Stimulated activated effector memory CD8-positive, alpha-beta T cell treated with anti-CD3 and anti-CD28 coated beads, Interleukin-12 subunit alpha, Interleukin-12 subunit beta, amount 100 ng/mL, for 72 hours (primary cell): ENCODE measurements at regions not wholly inside any gene's neighbourhood (a gene's known extent, or its start where the extent isn't known, plus 50 kb on each side); places are given as distances from the start of the nearest gene placed in this dataset.

Experiments used
- ATAC-seq: fragments of 150-1000 bp; cut with Tn5 transposase; 2 replicates; pipeline ENCODE4 v1.10.0; 2021
- DNase-seq, 2 donors: peaks; one replicate each; pipeline ENCODE4 v3.0.0; 2021 to 2022; ENCODE audit warnings: low spot score in 2 of 2
- H3K27ac Mint-ChIP-seq: one replicate; pipeline ENCODE4 v1.8.0; 2022; ENCODE audit warnings: mild to moderate bottlenecking, mixed read lengths
- H3K36me3 Mint-ChIP-seq: one replicate; pipeline ENCODE4 v1.8.0; 2022; ENCODE audit warnings: mild to moderate bottlenecking, mixed read lengths
- H3K4me1 Mint-ChIP-seq: one replicate; pipeline ENCODE4 v1.8.0; 2022; ENCODE audit warnings: mixed read lengths
- H3K4me3 Mint-ChIP-seq: one replicate; pipeline ENCODE4 v1.8.0; 2022; ENCODE audit warnings: mild to moderate bottlenecking, mixed read lengths
- H3K9me3 Mint-ChIP-seq: one replicate; pipeline ENCODE4 v1.8.0; 2022; ENCODE audit warnings: mixed read lengths

- DNase-seq (no peak), ATAC-seq (no peak)
- H3K27ac Mint-ChIP-seq: no peak overlapping the region
- H3K36me3 Mint-ChIP-seq: no peaks in the 10 kb centered on the region
- H3K4me3 Mint-ChIP-seq: no peak overlapping the region
- no peaks in the 10 kb centered on the region for H3K4me1 Mint-ChIP-seq
- H3K9me3 Mint-ChIP-seq: peaks cover 10% of the 10 kb centered on the region
Measured at GRCh38 chr5:121744577-121744976, 107.1 kb upstream of the FTMT start.

DNA sequence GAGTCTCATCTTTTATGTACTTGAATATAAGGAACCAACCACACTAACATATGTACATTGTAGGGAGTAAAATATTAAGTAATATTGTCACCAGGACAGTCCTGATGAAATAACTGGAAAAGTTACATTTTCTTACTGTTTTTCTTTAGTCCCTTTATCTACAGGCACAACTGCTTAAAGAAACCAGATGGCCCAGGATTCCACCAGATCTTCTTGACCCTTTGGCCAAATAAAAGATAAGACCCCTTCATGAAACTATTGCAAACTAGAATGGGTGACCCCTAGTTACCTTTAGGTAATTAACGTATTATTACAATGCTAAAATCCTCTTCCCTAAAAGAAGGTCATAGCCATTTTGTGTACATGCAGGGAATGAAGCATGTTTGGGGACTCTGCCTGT, 106.3 kb upstream of the FTMT start:
- Mint-ChIP-seq H3K9me3 (peaks cover 12% of the 10 kb centered on the region), H3K27ac (no peak overlapping the region), H3K4me1 (no peaks in the 10 kb centered on the region), H3K36me3 (no peaks in the 10 kb centered on the region), H3K4me3 (no peak overlapping the region)
- DNase-seq: no peak
- ATAC-seq: no peak

- Mint-ChIP-seq H3K4me3 (no peak overlapping the region), H3K36me3 (no peaks in the 10 kb centered on the region), H3K27ac (no peak overlapping the region), H3K4me1 (no peaks in the 10 kb centered on the region), H3K9me3 (peaks cover 14% of the 10 kb centered on the region)
- no peak for ATAC-seq
- DNase-seq: no peak
Measured at GRCh38 chr5:121746763-121747162, 104.9 kb upstream of the FTMT start.

GRCh38 chr5:121748686-121749085, 103.0 kb upstream of the FTMT start:
- Mint-ChIP-seq H3K27ac (no peak overlapping the region), H3K9me3 (peaks cover 8% of the 10 kb centered on the region), H3K4me1 (no peaks in the 10 kb centered on the region), H3K4me3 (no peak overlapping the region), H3K36me3 (no peaks in the 10 kb centered on the region)
- DNase-seq (no peak), ATAC-seq (no peak)

- ATAC-seq: no peak
- Mint-ChIP-seq H3K36me3 (no peaks in the 10 kb centered on the region), H3K4me3 (no peak overlapping the region), H3K9me3 (peaks cover 4% of the 10 kb centered on the region), H3K4me1 (no peaks in the 10 kb centered on the region), H3K27ac (no peak overlapping the region)
- DNase-seq: no peak
Measured at GRCh38 chr5:121752149-121752548, 99.5 kb upstream of the FTMT start.

DNA sequence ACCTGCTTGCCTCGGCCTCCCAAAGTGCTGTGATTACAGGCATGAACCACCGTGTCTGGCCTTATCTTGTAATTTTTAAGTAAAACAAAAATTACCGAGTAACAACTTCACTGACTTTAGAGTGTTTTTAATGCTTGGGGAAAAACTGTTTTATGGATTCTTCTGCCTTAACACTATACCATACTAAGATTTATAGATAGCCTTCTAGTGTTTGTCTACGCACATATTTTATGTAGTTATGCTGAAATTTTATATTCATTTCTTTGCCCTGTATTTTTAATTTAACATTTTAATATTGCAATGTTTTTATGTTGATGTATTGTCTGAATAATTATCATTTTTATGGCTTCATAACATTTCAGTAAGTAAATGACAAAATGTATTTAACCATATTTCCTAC, 96.4 kb upstream of the FTMT start:
- peaks cover 6% of the 10 kb centered on the region for H3K9me3 Mint-ChIP-seq
- no peak overlapping the region for H3K4me3 Mint-ChIP-seq
- H3K4me1 Mint-ChIP-seq: no peaks in the 10 kb centered on the region
- ATAC-seq (no peak), DNase-seq (no peak)
- H3K27ac Mint-ChIP-seq: no peak overlapping the region
- no peaks in the 10 kb centered on the region for H3K36me3 Mint-ChIP-seq

DNA sequence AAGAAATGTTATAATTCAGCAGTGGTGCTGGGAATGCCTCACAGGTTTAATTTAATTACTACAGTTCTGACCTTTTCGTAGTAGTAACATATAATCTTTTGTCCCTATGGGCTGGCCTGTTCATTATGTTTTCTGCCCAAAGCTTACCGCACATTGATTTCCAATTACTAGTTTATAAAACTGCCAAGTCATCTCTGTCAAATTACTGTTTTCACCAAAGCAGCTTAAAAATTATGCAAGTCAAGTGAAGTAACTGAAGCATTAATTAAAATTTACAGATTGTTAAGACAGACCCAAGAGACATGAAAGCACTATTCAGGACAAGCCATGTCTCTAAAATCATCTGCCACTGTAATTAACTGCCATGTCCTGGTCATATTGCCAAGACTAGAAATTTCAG, 93.9 kb upstream of the FTMT start:
- no peak for ATAC-seq
- no peak for DNase-seq
- Mint-ChIP-seq H3K4me3 (no peak overlapping the region), H3K36me3 (no peaks in the 10 kb centered on the region), H3K9me3 (peaks cover 3% of the 10 kb centered on the region), H3K27ac (no peak overlapping the region), H3K4me1 (no peaks in the 10 kb centered on the region)

DNA sequence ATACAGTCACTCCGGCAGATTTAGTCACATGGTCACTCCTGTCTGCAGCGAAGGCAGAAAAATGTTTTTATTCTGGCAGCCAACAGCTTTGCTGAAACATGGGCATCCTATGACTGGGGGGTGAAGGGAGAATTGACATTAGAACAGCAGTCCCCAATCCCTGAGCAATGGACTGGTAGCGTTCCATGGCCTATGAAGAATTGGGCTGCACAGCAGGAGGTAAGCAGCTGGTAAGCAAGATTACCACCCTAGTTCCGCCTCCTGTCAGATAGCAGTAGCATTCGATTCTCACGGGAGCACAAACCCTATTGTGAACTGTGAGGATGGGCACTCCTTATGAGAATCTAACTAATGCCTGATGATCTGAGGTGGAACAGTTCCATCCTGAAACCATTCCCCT, 93.1 kb upstream of the FTMT start:
- Mint-ChIP-seq H3K4me3 (no peak overlapping the region), H3K36me3 (no peaks in the 10 kb centered on the region), H3K4me1 (no peaks in the 10 kb centered on the region), H3K27ac (no peak overlapping the region), H3K9me3 (peaks cover 6% of the 10 kb centered on the region)
- no peak for DNase-seq
- no peak for ATAC-seq

DNA sequence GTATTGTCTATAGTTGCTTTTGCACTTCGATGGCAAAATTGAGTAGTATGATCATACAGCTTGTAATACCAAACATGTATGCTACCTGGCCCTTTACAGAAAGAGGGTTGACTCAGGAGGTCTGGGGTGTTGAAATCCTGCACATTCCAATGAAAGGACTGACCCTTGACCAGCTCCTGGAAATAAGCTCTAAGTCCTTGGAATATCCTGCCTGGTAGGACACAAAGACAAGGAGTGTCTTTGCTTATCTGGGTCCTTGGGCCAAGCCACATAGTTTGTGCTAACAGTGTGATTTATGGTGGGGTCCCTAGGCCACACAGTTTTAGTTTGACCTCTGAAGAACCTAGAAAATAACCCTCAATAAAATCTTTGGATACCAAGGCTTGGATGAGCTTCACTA, 89.3 kb upstream of the FTMT start:
- ATAC-seq: no peak
- H3K4me3 Mint-ChIP-seq: no peak overlapping the region
- peaks cover 8% of the 10 kb centered on the region for H3K9me3 Mint-ChIP-seq
- no peak for DNase-seq
- no peaks in the 10 kb centered on the region for H3K4me1 Mint-ChIP-seq
- no peak overlapping the region for H3K27ac Mint-ChIP-seq
- no peaks in the 10 kb centered on the region for H3K36me3 Mint-ChIP-seq

DNA sequence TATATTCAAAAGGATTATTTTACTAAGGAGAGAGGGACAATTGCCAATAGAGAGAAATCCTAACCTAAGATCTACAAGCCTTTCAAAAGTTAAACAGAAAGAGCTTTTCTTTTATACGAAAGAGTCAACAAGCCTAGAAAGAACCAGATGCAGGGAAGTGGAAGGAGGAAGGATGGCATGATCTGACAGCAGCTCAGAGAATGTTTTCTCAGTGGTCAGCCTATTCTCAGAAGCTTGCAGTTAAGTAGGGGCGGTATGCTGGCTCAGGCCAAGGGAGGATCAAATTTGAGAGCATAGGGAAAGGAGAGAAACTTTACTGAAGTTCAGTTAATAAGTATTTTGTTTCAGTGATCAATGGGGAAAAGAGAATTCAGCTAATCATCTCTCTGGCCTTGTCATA, 88.0 kb upstream of the FTMT start:
- ATAC-seq: no peak
- no peaks in the 10 kb centered on the region for H3K36me3 Mint-ChIP-seq
- H3K27ac Mint-ChIP-seq: no peak overlapping the region
- H3K4me1 Mint-ChIP-seq: no peaks in the 10 kb centered on the region
- H3K4me3 Mint-ChIP-seq: no peak overlapping the region
- no peak for DNase-seq
- H3K9me3 Mint-ChIP-seq: peaks cover 11% of the 10 kb centered on the region

- Mint-ChIP-seq H3K9me3 (peaks cover 6% of the 10 kb centered on the region), H3K27ac (no peak overlapping the region), H3K4me3 (no peak overlapping the region), H3K4me1 (no peaks in the 10 kb centered on the region), H3K36me3 (no peaks in the 10 kb centered on the region)
- DNase-seq (no peak), ATAC-seq (no peak)
Measured at GRCh38 chr5:121780406-121780805, 71.3 kb upstream of the FTMT start.

DNA sequence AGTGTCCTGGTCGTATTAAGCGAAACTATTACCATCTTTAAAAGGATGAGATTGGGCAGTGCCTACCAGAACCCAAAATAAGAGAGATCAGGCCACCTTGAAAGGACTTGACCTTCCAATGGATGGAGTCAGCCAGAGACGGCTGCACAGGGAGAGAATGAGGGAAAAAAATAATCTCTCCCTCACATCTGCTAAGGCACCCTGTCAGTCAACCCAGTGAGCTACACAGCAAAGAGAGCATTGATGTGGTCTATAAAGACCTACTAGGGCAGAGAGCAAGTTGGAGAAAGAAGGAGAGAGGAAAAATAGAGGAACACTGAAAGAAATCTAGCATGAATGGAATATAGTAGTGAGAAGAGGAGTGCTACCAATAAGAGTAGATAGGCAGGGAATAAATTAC, 68.0 kb upstream of the FTMT start:
- Mint-ChIP-seq H3K4me3 (no peak overlapping the region), H3K9me3 (peaks cover 2% of the 10 kb centered on the region), H3K4me1 (no peaks in the 10 kb centered on the region), H3K36me3 (no peaks in the 10 kb centered on the region), H3K27ac (no peak overlapping the region)
- ATAC-seq (no peak), DNase-seq (no peak)

GRCh38 chr5:121793791-121794190, 57.9 kb upstream of the FTMT start:
- no peaks in the 10 kb centered on the region for H3K36me3 Mint-ChIP-seq
- DNase-seq (no peak), ATAC-seq (no peak)
- H3K4me3 Mint-ChIP-seq: no peak overlapping the region
- no peaks in the 10 kb centered on the region for H3K4me1 Mint-ChIP-seq
- H3K9me3 Mint-ChIP-seq: peaks cover 2% of the 10 kb centered on the region
- H3K27ac Mint-ChIP-seq: no peak overlapping the region

- no peaks in the 10 kb centered on the region for H3K4me1 Mint-ChIP-seq
- no peak overlapping the region for H3K27ac Mint-ChIP-seq
- ATAC-seq (no peak), DNase-seq (no peak)
- no peak overlapping the region for H3K4me3 Mint-ChIP-seq
- peaks cover 2% of the 10 kb centered on the region for H3K9me3 Mint-ChIP-seq
- no peaks in the 10 kb centered on the region for H3K36me3 Mint-ChIP-seq
Measured at GRCh38 chr5:121795511-121795910, 56.2 kb upstream of the FTMT start.

DNA sequence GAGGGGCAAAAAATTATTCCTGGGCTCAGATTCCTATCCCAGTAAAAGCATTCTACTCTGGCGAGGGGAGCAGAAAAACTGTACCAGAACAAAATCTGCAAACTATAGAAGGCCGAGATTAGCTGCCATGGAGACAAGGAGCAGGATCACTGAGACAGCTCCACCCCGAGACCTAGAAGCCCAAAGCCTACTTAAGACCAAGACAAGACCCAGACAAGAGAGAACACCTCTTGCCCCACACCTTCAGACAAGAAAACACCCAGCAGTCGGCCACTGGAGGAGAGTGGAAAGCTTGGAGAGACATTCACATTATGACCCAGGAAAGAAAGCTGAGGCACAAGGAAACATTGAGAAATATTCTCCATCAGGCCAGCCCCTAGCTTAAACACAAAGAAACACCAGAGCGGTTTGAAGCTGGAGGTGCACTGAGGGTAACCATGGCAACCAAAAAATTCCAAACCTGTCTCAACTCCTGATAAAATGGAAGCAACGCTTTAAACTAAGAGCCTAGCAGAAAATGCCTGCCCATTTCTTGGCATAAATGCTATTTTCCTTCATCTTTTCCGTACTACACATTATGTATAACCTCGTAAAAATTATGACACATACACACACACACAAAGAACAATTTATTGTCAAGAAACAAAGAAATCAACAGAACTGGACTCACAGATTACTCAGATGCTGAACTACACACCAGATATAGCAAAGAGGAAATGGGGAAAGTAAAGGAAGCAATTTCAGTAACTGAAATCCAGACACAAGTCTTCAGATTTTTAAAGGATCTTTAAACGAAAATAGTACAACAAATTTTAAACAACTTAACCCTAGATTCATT, 53.8 kb upstream of the FTMT start:
- no peak overlapping the region for H3K27ac Mint-ChIP-seq
- no peaks in the 10 kb centered on the region for H3K36me3 Mint-ChIP-seq
- H3K9me3 Mint-ChIP-seq: peaks cover 2% of the 10 kb centered on the region
- ATAC-seq: no peak
- DNase-seq: no peak
- H3K4me3 Mint-ChIP-seq: no peak overlapping the region
- H3K4me1 Mint-ChIP-seq: no peaks in the 10 kb centered on the region
